Activated T-cell treated with anti-CD3 and anti-CD28 coated beads, Interleukin-2, amount 50 U/mL, for 48 hours (primary cell): ENCODE measurements at regions not wholly inside any gene's neighbourhood (a gene's known extent, or its start where the extent isn't known, plus 50 kb on each side); places are given as distances from the start of the nearest gene placed in this dataset.
"Not testable (repeated sequence)": the region's sequence is repeated elsewhere in the genome, so short reads cannot be mapped to it uniquely, and the experiment has no call there.

ENCODE experiments used
- DNase-seq, 2 experiments: peaks; one replicate each; pipeline ENCODE4 v3.0.0-alpha.2; 2020

- no peak for DNase-seq
These were observed 877.6 kb upstream of the CHORDC1 start for GRCh38 chr11:91100427-91100826.

- no peak for DNase-seq
These were observed 874.2 kb upstream of the CHORDC1 start for GRCh38 chr11:91097083-91097482.

- no peak for DNase-seq
These were observed 870.3 kb upstream of the CHORDC1 start for GRCh38 chr11:91093141-91093540.

GRCh38 chr11:91091563-91091962 lies 868.7 kb upstream of the CHORDC1 start:
- no peak for DNase-seq

GRCh38 chr11:91086028-91086427 lies 863.2 kb upstream of the CHORDC1 start:
- DNase-seq, result no peak

GRCh38 chr11:91082255-91082654 lies 859.4 kb upstream of the CHORDC1 start:
- DNase-seq, result no peak

- DNase-seq, result no peak
These were observed 858.7 kb upstream of the CHORDC1 start for GRCh38 chr11:91081440-91082043.

GRCh38 chr11:91078221-91078620 lies 855.4 kb upstream of the CHORDC1 start:
- no peak for DNase-seq

- DNase-seq, result no peak
These were observed 852.3 kb upstream of the CHORDC1 start for GRCh38 chr11:91075032-91075695.

- DNase-seq, result no peak
These were observed 844.8 kb upstream of the CHORDC1 start for GRCh38 chr11:91067666-91068065.

- no peak for DNase-seq
These were observed 843.7 kb upstream of the CHORDC1 start for GRCh38 chr11:91066456-91067047.

GRCh38 chr11:91063399-91063798 lies 840.5 kb upstream of the CHORDC1 start:
- not testable (repeated sequence) for DNase-seq

- no peak for DNase-seq
These were observed 825.0 kb upstream of the CHORDC1 start for GRCh38 chr11:91047882-91048281.

- no peak for DNase-seq
These were observed 823.4 kb upstream of the CHORDC1 start for GRCh38 chr11:91046261-91046660.

GRCh38 chr11:91041626-91042025 lies 818.8 kb upstream of the CHORDC1 start:
- no peak for DNase-seq

- DNase-seq, result no peak
These were observed 800.9 kb upstream of the CHORDC1 start for GRCh38 chr11:91023731-91024130.

GRCh38 chr11:91011503-91011902 lies 788.7 kb upstream of the CHORDC1 start:
- DNase-seq, result no peak

GRCh38 chr11:91005458-91005857 lies 782.6 kb upstream of the CHORDC1 start:
- DNase-seq, result no peak

GRCh38 chr11:90997241-90997640 lies 774.4 kb upstream of the CHORDC1 start:
- no peak for DNase-seq

GRCh38 chr11:90972159-90972558 lies 749.3 kb upstream of the CHORDC1 start:
- not testable (repeated sequence) for DNase-seq

GRCh38 chr11:90947930-90948329 lies 725.1 kb upstream of the CHORDC1 start:
- no peak for DNase-seq

GRCh38 chr11:90930252-90930651 lies 707.4 kb upstream of the CHORDC1 start:
- no peak for DNase-seq

GRCh38 chr11:90919332-90919731 lies 696.5 kb upstream of the CHORDC1 start:
- no peak for DNase-seq

GRCh38 chr11:90916706-90917105 lies 693.9 kb upstream of the CHORDC1 start:
- no peak for DNase-seq
